GM19240 (cell line): ENCODE measurements at regions not wholly inside any gene's neighbourhood (a gene's known extent, or its start where the extent isn't known, plus 50 kb on each side); places are given as distances from the start of the nearest gene placed in this dataset.

Source experiments
- DNase-seq: peaks from one replicate; pipeline ENCODE4 v3.0.0; 2011; ENCODE audit warnings: low spot score; ENCODE audit not compliant: insufficient read length

DNA sequence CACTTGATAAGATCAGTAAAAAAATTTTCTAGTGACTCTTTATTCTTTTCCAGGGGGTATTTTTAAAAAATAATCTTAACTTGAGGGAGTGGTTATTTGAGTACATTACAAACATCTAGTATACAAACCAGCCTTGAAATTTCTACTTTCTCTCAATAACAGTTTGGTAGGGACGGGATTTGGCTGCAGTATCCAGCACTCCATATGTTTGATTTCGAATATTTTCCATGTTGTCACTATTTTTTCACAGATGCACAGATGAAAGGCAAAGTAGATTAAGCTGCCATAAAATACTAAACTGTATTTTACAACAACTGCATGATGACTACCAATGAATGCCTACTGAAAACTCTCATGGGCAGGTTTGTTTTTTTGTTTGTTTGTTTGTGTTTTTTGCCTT lies 225.0 kb downstream of the COX7B2 start:
- no peak for DNase-seq

DNA sequence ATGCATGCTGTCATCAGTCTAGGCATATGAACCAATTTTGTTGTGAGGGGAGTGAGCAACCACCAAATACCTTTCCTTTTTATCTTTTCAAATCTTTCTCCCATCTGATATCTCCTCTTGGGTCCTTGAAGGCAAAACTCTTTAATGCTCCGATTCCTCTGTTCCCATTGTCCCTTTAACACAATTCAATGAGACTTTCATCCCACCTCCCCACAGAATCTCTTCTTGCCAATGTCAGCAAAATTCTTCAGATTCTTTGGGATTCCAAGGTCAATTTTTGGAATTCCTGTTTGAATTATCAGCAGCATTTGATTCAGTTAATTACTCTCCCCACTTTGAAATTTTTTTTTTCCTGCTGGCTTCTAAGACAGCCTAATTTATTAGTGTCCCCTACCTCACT lies 232.7 kb downstream of the COX7B2 start:
- no peak for DNase-seq

DNA sequence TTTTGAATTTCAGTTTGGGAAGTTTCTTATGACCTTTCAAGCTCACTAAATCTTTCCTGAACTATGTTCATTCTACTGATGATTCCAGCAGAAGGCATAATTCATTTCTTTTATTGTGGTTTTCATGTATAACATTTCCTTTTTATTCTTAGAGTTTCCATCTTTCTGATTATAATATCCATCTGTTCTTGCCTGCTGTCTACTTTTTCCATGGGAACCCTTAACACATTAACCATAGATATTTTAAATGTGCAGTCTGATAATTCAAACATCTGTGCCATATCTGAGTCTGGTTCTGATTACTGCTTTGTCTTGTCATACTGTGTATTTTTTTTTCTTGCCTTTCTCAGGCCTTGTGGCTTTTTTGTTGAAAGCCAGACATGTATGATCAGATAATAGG lies 234.7 kb downstream of the COX7B2 start:
- no peak for DNase-seq

DNA sequence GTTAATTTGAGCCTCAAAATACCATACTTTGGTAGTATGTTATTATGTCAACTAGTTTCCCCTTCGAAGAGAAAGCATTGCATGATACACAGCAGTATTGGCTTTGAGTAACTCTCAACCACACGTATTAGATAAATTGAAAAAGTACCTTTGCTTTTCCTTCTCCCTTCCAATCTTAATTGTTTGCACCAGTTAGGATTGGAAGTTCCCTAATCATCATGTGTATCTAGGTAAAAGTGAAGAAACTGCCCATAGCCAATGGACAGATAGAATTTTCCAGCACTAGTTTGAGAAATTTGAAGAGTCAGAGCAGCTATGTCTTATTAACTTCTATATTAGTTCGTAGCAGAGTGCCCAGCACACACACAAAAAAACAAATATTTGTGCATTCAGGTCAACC lies 241.3 kb downstream of the COX7B2 start:
- no peak for DNase-seq

DNA sequence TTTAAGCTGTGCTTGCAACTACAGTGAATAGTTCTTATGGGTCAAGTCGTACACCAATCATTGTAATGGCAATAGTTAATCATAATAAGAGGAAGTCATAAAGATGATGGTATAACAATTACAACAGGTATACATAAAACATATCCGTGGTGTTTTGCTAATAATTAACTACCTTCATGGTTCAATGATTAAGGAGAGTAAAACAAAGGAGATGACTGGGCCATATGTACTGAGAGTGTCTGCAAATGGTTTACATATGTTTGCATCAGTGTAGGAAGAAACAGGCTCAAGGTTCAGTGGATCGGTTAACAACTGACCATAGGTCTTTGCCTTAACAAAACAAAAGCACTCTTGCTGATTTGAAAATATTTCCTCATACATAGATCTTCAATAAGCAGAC lies 253.0 kb downstream of the COX7B2 start:
- no peak for DNase-seq

DNA sequence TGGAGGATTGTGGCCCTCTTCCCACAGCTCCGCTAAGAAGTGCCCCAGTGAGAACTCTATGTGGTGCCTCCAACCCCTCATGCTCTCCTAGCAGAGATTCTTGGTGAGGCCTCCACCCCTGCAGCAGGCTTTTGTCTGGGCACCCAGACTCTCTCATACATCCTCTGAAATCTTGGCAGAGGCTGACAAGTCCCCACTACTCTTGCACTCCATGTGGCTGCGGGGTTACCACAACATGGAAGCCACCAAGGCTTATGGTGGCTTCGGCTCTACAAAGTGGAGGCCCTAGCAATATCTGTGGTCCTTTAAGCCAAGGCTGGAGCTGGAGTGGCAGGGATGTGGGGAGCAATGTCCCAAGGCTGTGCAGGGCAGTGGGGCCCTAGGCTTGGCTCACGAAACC lies 255.2 kb downstream of the COX7B2 start:
- no peak for DNase-seq

DNA sequence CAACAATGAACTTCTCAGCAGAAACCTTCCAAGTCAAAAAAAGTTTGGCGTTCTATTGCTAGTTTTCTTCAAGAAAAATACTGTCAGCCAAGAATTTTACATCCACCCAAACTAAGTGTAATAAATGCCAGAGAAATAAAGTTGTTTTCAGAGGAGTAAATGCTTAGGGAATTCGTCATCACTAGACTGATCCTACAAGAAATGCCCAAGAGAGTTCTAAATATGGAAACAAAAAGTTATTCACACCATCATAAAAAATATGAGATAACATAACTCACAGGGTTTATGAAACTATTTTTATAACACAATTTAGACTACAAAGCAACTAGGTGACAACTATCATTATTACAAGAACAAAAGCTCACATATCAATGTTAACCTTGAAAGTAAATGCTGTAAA lies 259.5 kb upstream of the GABRA2 start:
- no peak for DNase-seq

DNA sequence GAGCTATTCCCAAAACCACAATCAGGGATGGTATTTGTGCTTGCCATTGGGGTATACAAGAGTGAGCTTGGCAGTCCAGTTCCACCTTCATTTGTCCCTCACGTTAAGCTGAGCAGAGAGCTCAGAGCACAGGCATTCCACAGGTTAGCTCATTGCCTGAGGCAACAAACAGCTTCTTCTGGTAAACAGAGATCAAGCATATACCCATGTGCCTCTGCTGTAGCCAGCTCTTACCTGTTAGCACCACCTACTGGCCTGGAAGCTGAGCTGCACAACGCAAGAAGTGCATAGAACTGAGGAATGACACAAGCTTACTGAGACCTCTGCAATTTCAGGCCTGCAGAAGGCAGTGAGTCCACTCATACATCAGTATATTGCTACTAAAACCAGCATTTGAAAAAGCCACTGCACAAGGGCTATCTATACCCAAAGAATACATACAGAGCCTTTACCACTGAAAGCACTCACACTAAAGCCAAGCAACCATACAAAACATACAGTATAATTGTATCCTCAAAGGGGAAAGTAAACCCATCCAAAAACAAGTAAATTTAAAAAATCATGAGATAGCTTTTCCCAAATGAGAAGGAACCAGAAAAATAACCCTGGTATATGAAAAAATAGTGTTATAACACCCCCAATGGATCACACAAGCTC lies 258.3 kb upstream of the GABRA2 start:
- DNase-seq: peak; percentile 4

DNA sequence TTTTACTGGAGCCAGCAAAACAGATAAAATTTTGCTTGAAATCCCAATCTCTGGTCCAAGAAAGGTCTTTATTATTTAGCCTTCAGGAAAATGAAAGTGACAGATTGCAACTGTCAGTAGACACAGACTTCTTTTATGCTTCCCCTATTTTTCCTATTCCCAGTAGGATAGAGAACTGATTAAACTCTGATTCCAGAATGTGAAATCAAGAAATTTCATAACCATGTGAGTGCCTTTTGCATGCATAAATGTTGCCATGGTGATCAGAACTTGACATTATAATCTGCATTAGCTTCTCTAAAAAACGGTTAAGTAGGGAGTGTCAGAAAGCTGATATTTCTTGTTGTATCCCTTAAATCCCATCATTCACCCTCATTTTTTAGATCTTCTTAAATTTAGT lies 255.2 kb upstream of the GABRA2 start:
- no peak for DNase-seq
